NB4 (cell line): ENCODE measurements at regions not wholly inside any gene's neighbourhood (a gene's known extent, or its start where the extent isn't known, plus 50 kb on each side); places are given as distances from the start of the nearest gene placed in this dataset.

ENCODE experiments used
- DNase-seq: peaks from one replicate; pipeline ENCODE4 v3.0.0; 2010; ENCODE audit warnings: low read depth
- H3K4me3 ChIP-seq: one replicate; pipeline ENCODE4 v1.5.1; 2011; ENCODE audit warnings: mild to moderate bottlenecking, low read depth, low read length, moderate library complexity
- MYC ChIP-seq: IDR thresholded peaks from 2 replicates; pipeline ENCODE4 v1.6.1; 2011; ENCODE audit warnings: low read depth, low read length
- POLR2A ChIP-seq: IDR thresholded peaks from 2 replicates; pipeline ENCODE4 v1.6.1; 2011; ENCODE audit warnings: mild to moderate bottlenecking; ENCODE audit not compliant: insufficient read length; ENCODE audit errors: extremely low read depth
- TF ChIP-seq, protein P1 (sequence below): IDR thresholded peaks from one replicate; pipeline ENCODE4 v1.5.1; 2012; ENCODE audit warnings: low read depth, low read length
- TF ChIP-seq, protein P2 (sequence below): IDR thresholded peaks from 2 replicates; pipeline ENCODE4 v1.6.1; 2011; ENCODE audit warnings: low read depth, low read length

DNA sequence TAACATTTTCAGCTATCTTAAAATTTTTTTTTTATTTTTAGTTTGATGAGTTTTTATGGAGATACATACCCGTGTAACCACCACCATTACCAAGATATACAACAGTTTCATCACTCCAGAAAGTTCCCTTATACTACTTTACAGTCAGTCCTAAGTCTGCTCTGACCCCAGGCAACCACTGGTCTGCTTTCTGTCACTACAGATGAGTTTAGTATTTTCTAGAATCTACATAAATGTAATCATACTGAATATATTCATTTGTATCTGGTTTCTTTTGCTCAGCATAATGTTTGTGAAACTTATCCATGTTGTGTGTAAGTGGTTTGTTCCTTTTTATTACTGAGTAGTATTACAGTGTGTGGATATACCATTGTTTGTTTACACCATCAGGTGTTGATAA, 127.8 kb downstream of the GAS1 start:
- H3K4me3 ChIP-seq = no peak overlapping the region
- DNase-seq = no peak
- TF ChIP-seq, protein P1, sequence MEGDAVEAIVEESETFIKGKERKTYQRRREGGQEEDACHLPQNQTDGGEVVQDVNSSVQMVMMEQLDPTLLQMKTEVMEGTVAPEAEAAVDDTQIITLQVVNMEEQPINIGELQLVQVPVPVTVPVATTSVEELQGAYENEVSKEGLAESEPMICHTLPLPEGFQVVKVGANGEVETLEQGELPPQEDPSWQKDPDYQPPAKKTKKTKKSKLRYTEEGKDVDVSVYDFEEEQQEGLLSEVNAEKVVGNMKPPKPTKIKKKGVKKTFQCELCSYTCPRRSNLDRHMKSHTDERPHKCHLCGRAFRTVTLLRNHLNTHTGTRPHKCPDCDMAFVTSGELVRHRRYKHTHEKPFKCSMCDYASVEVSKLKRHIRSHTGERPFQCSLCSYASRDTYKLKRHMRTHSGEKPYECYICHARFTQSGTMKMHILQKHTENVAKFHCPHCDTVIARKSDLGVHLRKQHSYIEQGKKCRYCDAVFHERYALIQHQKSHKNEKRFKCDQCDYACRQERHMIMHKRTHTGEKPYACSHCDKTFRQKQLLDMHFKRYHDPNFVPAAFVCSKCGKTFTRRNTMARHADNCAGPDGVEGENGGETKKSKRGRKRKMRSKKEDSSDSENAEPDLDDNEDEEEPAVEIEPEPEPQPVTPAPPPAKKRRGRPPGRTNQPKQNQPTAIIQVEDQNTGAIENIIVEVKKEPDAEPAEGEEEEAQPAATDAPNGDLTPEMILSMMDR = no peak
- no peak for TF ChIP-seq POLR2A
- TF ChIP-seq MYC = no peak
- TF ChIP-seq, protein P2, sequence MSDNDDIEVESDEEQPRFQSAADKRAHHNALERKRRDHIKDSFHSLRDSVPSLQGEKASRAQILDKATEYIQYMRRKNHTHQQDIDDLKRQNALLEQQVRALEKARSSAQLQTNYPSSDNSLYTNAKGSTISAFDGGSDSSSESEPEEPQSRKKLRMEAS = no peak

DNA sequence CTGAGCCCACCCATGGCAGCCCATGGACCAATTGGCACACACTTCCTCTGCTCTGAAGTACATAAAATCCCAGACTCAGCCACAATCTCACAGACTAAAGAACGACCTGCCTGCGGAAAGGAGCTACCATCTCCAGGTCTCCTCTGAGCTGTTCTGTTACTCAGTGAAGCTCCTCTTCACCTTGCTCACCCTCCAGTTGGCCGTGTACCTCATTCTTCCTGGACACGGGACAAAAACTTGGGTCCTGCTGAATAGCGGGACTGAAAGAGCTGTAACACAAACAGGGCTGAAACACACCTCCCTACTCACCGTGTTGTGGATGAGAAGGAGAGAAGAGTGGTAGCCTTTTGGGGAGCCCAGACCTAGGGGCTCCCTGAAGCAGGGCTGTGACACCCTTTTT, 128.7 kb downstream of the GAS1 start:
- no peak overlapping the region for H3K4me3 ChIP-seq
- TF ChIP-seq, protein P1 = no peak
- TF ChIP-seq POLR2A (no peak), MYC (no peak)
- TF ChIP-seq, protein P2 = no peak
- no peak for DNase-seq

DNA sequence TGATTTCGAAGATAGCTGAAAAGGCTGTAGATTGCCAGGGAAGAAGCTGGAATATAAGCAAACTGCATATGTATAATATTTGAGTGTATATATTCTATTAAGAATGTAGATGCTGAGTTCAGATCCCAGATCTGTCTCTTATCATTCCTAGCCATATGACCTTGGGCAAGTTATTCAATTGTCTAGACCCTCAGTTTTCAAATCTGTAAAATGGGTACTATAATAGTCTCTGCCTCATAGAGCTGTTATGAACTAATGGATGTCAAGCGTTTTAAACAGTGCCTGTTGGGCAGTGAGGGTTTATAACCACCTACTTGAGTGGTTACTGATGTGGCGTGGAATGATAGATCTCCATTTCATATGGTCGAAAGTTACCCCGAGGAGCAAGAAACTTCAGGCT, 130.4 kb downstream of the GAS1 start:
- DNase-seq = no peak
- H3K4me3 ChIP-seq = no peak overlapping the region
- TF ChIP-seq, protein P1 = no peak
- TF ChIP-seq, protein P2 = no peak
- TF ChIP-seq POLR2A = no peak
- TF ChIP-seq MYC = no peak

DNA sequence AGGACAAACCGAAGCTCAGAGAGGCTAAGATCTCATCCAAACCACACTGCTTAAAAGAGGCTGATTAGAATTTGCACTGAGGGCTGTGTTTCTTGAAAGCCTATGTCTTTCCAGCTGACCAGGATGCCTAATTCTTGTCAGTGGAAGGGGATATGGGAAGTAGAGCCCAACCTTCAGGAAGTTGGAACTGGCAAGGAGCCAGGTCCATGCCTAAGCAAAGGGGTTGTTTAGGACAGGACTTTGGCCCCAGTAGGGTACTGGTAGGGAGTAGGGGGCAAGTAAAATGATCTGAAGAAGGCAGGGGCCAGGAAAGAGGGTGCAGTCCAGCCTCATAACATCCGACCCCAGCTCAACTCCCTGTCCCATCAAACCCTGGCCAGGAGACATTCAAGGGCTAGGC, 130.9 kb downstream of the GAS1 start:
- TF ChIP-seq MYC (no peak), POLR2A (no peak)
- TF ChIP-seq, protein P1 = no peak
- TF ChIP-seq, protein P2 = no peak
- no peak for DNase-seq
- H3K4me3 ChIP-seq = no peak overlapping the region

DNA sequence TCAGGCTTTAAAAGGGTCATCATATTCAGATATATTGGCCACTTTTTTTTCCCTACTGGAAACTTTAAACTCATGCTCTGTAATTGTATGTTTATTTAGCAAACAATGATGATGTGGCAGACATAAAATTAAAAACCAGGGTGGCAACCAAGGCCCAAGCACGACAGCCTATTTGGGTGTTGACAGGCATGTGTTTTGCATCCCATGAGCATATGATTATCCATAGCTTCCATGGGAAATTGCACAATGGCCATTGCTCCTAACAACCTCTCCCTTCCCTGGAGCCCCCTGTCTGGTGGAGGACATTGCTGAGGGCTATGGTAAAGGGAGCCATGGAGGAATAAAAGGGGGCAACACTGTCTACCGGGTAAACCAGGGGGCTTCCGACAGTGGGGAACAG, 134.7 kb downstream of the GAS1 start:
- no peak overlapping the region for H3K4me3 ChIP-seq
- no peak for DNase-seq
- no peak for TF ChIP-seq POLR2A
- TF ChIP-seq, protein P2 = no peak
- TF ChIP-seq, protein P1 = no peak
- TF ChIP-seq MYC = no peak

DNA sequence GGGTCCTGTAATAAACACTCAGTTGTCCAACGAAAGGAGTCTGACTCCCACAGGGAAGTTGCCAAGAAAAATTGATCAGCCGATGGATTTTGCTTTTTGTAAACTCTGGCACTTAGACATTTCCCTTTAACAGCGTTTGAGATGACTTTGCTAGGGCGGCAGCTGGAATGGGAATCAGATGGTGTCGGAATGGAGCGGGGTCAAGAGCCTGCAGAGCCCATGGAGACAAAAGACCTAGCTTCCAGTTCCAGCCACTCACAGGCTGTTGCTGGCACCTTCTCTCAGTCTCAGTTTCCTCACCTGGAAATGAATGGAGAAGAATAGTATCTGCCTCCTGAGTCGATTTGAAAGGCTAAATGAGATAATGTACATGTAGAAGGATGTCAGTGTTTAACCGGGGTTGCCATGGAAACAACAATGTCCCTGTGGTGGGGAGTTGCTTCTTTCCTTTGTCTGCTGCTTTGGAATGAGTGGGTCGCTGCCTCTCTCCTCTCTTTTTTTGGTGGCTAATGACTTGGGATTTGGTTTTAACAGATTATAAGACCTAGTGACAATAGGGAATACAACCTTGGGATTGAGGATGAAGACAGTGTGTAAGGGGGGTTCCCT, 137.4 kb downstream of the GAS1 start:
- no peak overlapping the region for H3K4me3 ChIP-seq
- DNase-seq = no peak
- TF ChIP-seq, protein P1 = no peak
- no peak for TF ChIP-seq MYC
- TF ChIP-seq, protein P2 = no peak
- TF ChIP-seq POLR2A = no peak
